MCF 10A (cell line): ENCODE measurements at regions not wholly inside any gene's neighbourhood (a gene's known extent, or its start where the extent isn't known, plus 50 kb on each side); places are given as distances from the start of the nearest gene placed in this dataset.

Source experiments
- BruUV-seq: library from RNA; stranded (reverse); fragments of 400-500 nt; replicated peaks from 2 replicates; lab custom pipeline; 2021; lab: Mats Ljungman, UMichigan
- CTCF ChIA-PET: fragments of 300-600 bp; sonication (Branson Sonifier 250); formaldehyde crosslinking; extraction: SDS; loops from one replicate; lab custom pipeline; 2021; ENCODE audit warnings: antibody characterized with exemption, inconsistent platforms; lab: Yijun Ruan, JAX
- POLR2A ChIA-PET: fragments of 300-600, 350-650 bp; sonication (Branson Sonifier 250); formaldehyde crosslinking; extraction: SDS; loops from one replicate; lab custom pipeline; 2020; ENCODE audit warnings: antibody characterized with exemption, inconsistent platforms; lab: Yijun Ruan, JAX
- DNase-seq: peaks from one replicate; pipeline ENCODE4 v3.0.0-alpha.2; 2018; ENCODE audit not compliant: unreplicated experiment
- H3K27ac Mint-ChIP-seq: one replicate; pipeline ENCODE4 v1.8.0; 2022; ENCODE audit warnings: mild to moderate bottlenecking, low read depth, mixed read lengths; ENCODE audit not compliant: unreplicated experiment
- H3K27me3 Mint-ChIP-seq: one replicate; pipeline ENCODE4 v1.8.0; 2022; ENCODE audit warnings: mixed read lengths; ENCODE audit not compliant: insufficient read depth, unreplicated experiment
- H3K36me3 Mint-ChIP-seq: one replicate; pipeline ENCODE4 v1.8.0; 2022; ENCODE audit warnings: mild to moderate bottlenecking, moderate library complexity, mixed read lengths; ENCODE audit not compliant: insufficient read depth, unreplicated experiment
- H3K4me1 Mint-ChIP-seq: one replicate; pipeline ENCODE4 v1.8.0; 2022; ENCODE audit warnings: mixed read lengths; ENCODE audit not compliant: insufficient read depth, unreplicated experiment
- H3K4me3 Mint-ChIP-seq: one replicate; pipeline ENCODE4 v1.8.0; 2022; ENCODE audit warnings: mild to moderate bottlenecking, moderate library complexity, mixed read lengths; ENCODE audit not compliant: unreplicated experiment
- H3K9me3 Mint-ChIP-seq: one replicate; pipeline ENCODE4 v1.8.0; 2022; ENCODE audit warnings: mixed read lengths; ENCODE audit not compliant: unreplicated experiment
- CTCF ChIP-seq: fragments of 200-600 bp; IDR thresholded peaks from one replicate; pipeline ENCODE4 v1.8.0; 2022; ENCODE audit warnings: antibody characterized with exemption, mild to moderate bottlenecking; ENCODE audit not compliant: unreplicated experiment
- intact Hi-C: fragments of 100-400 bp; cut with micrococcal nuclease; formaldehyde crosslinking; loops from 2 replicates; pipeline ENCODE4 v1.14.1; 2022

DNA sequence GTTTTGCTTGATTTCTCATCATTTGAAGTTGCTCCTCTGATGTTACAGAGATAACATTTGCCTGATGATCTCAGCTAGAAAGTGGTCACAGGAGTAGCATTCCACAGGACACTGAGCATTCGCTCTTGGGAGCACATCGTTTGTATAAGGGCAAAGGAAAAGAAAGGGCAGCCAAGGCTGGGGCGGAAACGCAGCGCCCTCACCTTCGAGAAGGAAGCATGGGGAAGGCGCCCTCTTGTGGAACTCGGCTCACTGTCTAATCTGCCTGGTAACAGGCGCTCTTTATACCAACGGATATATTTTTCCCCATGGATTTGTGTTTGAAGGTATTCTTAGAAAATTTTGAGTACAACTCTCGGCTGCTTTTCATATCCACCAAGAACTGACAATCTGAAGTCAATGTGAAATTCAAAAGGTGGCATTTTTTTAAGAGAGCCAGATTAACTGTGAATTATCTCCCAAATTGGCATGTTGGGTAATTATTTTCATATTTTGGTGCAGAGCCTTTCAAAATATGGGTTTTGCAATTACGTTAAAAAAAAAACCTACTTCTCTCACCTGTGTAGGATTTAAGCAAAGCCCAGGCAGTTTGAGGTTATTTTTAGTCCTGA is 172.7 kb downstream of the CAND1 start:
- POLR2A ChIA-PET = interaction anchor here (0.6 to 0.7 kb wide), 3 partner anchors 9 to 1350 kb away, joined by 3 to 4 read pairs (median 4); no protein-coding TSS in a partner anchor
- no peaks in the 10 kb centered on the region for H3K36me3 Mint-ChIP-seq
- H3K27ac Mint-ChIP-seq = no peak overlapping the region
- CTCF ChIA-PET = interaction anchor here (0.6 to 4.7 kb wide), 27 partner anchors 8 to 572 kb away, joined by 3 to 62 read pairs (median 3); partner anchors contain the start of gene CAND1
- DNase-seq = peak; percentile 82
- no peaks in the 10 kb centered on the region for H3K4me1 Mint-ChIP-seq
- intact Hi-C loops = loop anchor here (1.0 to 2.0 kb wide), 3 partner anchors 85 to 501 kb away; no protein-coding TSS in a partner anchor
- H3K4me3 Mint-ChIP-seq = no peak overlapping the region
- no TSS peak for BruUV-seq
- no peaks in the 10 kb centered on the region for H3K9me3 Mint-ChIP-seq
- peak; percentile 78 for TF ChIP-seq CTCF
- H3K27me3 Mint-ChIP-seq = no peaks in the 10 kb centered on the region

DNA sequence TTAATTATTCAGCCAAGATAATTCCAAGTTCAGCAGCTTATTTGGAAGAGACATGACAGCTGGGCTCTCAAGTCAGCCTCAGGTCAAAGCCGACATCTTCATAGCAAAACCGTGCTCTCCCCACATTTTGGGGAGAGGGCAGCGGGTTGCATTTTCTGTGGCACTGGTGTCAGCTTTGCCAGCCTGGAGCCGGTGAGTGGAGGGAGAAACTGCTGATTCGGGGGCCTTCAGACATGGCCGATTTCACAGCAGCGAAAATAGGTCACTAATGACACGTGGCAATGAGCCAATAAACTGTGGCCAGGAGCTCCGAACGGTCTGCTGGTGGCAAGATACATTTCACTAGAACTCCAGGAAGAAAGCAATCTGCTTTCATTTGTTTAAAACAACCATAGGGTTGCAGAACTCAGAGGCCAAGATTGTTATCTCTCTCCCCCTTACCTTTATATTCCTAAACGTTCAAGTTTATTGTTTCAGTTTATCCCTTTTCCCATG is 173.2 kb downstream of the CAND1 start:
- no peak for TF ChIP-seq CTCF
- BruUV-seq = no TSS peak

DNA sequence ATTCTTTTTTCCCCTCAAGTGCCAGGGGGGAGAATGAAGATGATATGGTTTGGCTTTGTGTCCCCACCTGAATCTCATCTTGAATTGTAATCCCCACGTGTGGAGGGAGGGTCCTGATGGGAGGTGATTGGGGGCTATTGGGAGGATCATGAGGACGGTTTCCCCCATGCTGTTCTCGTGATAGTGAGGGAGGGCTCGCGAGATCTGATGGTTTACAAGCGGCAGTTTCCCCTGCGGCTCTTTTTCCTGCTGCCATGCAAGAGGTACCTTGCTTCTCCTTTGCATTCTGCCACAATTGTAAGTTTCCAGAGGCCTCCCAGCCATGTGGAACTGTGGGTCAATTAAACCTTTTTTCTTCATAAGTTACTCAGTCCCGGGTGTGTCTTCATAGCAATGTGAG is 173.7 kb downstream of the CAND1 start:
- BruUV-seq = no TSS peak
- intact Hi-C loops = loop anchor here (1.0 kb wide), 1 partner anchor 207 kb away; no protein-coding TSS in a partner anchor
- ChIA-PET CTCF (interaction anchor here (0.6 to 4.7 kb wide), 6 partner anchors 10 to 554 kb away, joined by 4 to 62 read pairs (median 8); no protein-coding TSS in a partner anchor), POLR2A (no interaction called here)
- no peak for DNase-seq
- no peak for TF ChIP-seq CTCF
- no peak overlapping the region for H3K27ac Mint-ChIP-seq
- no peaks in the 10 kb centered on the region for H3K4me1 Mint-ChIP-seq
- no peaks in the 10 kb centered on the region for H3K27me3 Mint-ChIP-seq
- no peak overlapping the region for H3K4me3 Mint-ChIP-seq
- H3K36me3 Mint-ChIP-seq = no peaks in the 10 kb centered on the region
- H3K9me3 Mint-ChIP-seq = no peaks in the 10 kb centered on the region

More for the DNA sequence above, 173.2 kb downstream of the CAND1 start:
- POLR2A ChIA-PET = interaction anchor here (0.6 to 0.7 kb wide), 3 partner anchors 9 to 1349 kb away, joined by 3 to 4 read pairs (median 4); no protein-coding TSS in a partner anchor
- CTCF ChIA-PET = interaction anchor here (0.6 to 4.7 kb wide), 13 partner anchors 11 to 572 kb away, joined by 3 to 62 read pairs (median 4); partner anchors contain the start of gene CAND1
- Mint-ChIP-seq H3K4me3 (no peak overlapping the region), H3K27me3 (no peaks in the 10 kb centered on the region), H3K36me3 (no peaks in the 10 kb centered on the region), H3K27ac (no peak overlapping the region), H3K4me1 (no peaks in the 10 kb centered on the region), H3K9me3 (no peaks in the 10 kb centered on the region)
- no peak for DNase-seq
- intact Hi-C loops = loop anchor here (1.0 kb wide), 1 partner anchor 208 kb away; no protein-coding TSS in a partner anchor

GRCh38 chr12:67444542-67444941 is 175.4 kb downstream of the CAND1 start:
- no peak for DNase-seq
- H3K27ac Mint-ChIP-seq = no peak overlapping the region
- TF ChIP-seq CTCF = no peak
- no peak overlapping the region for H3K4me3 Mint-ChIP-seq
- no peaks in the 10 kb centered on the region for H3K27me3 Mint-ChIP-seq
- CTCF ChIA-PET = interaction anchor here (0.6 to 2.7 kb wide), 5 partner anchors 8 to 502 kb away, joined by 3 to 9 read pairs (median 4); no protein-coding TSS in a partner anchor
- no peaks in the 10 kb centered on the region for H3K9me3 Mint-ChIP-seq
- no peaks in the 10 kb centered on the region for H3K36me3 Mint-ChIP-seq
- no TSS peak for BruUV-seq
- H3K4me1 Mint-ChIP-seq = no peaks in the 10 kb centered on the region
- POLR2A ChIA-PET = no interaction called here
- intact Hi-C loops = no loop called here
